SH-SY5Y (cell line): ENCODE measurements at regions not wholly inside any gene's neighbourhood (a gene's known extent, or its start where the extent isn't known, plus 50 kb on each side); places are given as distances from the start of the nearest gene placed in this dataset.

Experiments used
- GATA2 ChIP-seq: IDR thresholded peaks from 2 replicates; pipeline ENCODE4 v1.6.1; 2011; ENCODE audit warnings: mild to moderate bottlenecking, low read depth, low read length
- GATA3 ChIP-seq: IDR thresholded peaks from 2 replicates; pipeline ENCODE4 v1.6.1; 2011; ENCODE audit warnings: low read depth, mild to moderate bottlenecking, low read length, moderate library complexity

GRCh38 chr15:97171556-97171955 lies 788.9 kb upstream of the ARRDC4 start:
- TF ChIP-seq GATA2 (no peak), GATA3 (no peak)
